ENCODE measurements at regions not wholly inside any gene's neighbourhood (a gene's known extent, or its start where the extent isn't known, plus 50 kb on each side); places are given as distances from the start of the nearest gene placed in this dataset.

DNA sequence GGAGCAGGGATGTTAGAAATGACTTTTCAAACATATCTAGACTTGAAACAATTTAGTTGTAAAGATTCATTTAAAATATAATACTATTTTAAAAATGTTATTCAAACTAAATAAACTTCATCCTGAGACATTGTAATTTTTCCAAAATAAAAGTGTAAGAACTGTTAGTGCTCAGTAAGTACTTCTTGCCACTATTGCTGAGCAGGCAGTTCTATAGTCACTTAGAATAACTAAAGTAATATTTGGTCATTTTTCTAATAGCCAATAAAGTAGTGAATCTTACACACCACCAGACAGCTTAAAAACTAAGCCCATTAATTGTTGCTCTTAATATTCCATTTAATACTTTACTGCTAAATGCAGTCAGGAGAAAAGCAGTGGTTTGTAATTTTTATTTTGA lies 1120.0 kb upstream of the CDH10 start:
- H3K27me3 ChIP-seq (replicated peaks; ENCODE audit: insufficient read depth): no peaks in the 10 kb centered on the region
- H3K4me3 ChIP-seq: no peak overlapping the region
- ATAC-seq (ENCODE audit: insufficient number of reproducible peaks, low FRiP score, low read depth) (no peak), DNase-seq (ENCODE audit: low spot score) (no peak)
- H3K4me1 ChIP-seq (ENCODE audit: control insufficient read depth in 1 of 2, low read depth in 2 of 2): no peaks in the 10 kb centered on the region
- TF ChIP-seq CTCF (IDR thresholded peaks at IDR 0.05): no peak
- no peaks in the 10 kb centered on the region for H3K9me3 ChIP-seq
- H3K27ac ChIP-seq: no peak overlapping the region
- H3K36me3 ChIP-seq: no peaks in the 10 kb centered on the region

GRCh38 chr5:25763781-25764180 lies 1119.0 kb upstream of the CDH10 start:
- DNase-seq (ENCODE audit: low spot score) (no peak), ATAC-seq (ENCODE audit: insufficient number of reproducible peaks, low FRiP score, low read depth) (no peak)
- H3K4me1 ChIP-seq (ENCODE audit: control insufficient read depth in 1 of 2, low read depth in 2 of 2): peaks cover 0 to 3% of the 10 kb centered on the region in 2 donors
- no peak for TF ChIP-seq CTCF (IDR thresholded peaks at IDR 0.05)
- no peaks in the 10 kb centered on the region for H3K27me3 ChIP-seq (replicated peaks; ENCODE audit: insufficient read depth)
- H3K9me3 ChIP-seq: no peaks in the 10 kb centered on the region
- H3K36me3 ChIP-seq: no peaks in the 10 kb centered on the region
- no peak overlapping the region for H3K4me3 ChIP-seq
- H3K27ac ChIP-seq: no peak overlapping the region

DNA sequence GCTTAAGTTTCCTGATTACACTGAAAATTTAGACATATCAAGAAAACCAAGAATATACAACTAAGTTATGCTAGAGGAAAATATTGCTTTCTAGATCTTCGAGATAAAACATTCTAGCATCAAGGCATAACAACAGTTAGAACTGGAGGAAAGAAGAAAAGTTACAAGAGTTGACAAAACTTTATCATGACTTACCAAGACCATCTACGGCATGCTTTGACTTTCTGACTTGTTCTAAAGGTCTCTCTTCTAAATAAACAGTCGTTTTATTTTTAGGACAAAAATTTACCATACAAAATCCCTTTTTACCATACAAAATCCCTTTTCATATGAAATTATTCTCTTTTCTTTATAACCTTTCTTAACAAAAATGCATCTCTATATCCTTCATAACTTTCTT lies 1110.1 kb upstream of the CDH10 start:
- ATAC-seq (ENCODE audit: insufficient number of reproducible peaks, low FRiP score, low read depth) (no peak), DNase-seq (ENCODE audit: low spot score) (no peak)
- peaks cover 5% of the 10 kb centered on the region for H3K9me3 ChIP-seq
- no peaks in the 10 kb centered on the region for H3K27me3 ChIP-seq (replicated peaks; ENCODE audit: insufficient read depth)
- H3K4me1 ChIP-seq (ENCODE audit: control insufficient read depth in 1 of 2, low read depth in 2 of 2): peaks cover 0 to 7% of the 10 kb centered on the region in 2 donors
- H3K36me3 ChIP-seq: no peaks in the 10 kb centered on the region
- no peak overlapping the region for H3K4me3 ChIP-seq
- no peak overlapping the region for H3K27ac ChIP-seq
- TF ChIP-seq CTCF (IDR thresholded peaks at IDR 0.05): no peak

- Histone ChIP-seq H3K27me3 (replicated peaks; ENCODE audit: insufficient read depth) (no peaks in the 10 kb centered on the region), H3K9me3 (no peaks in the 10 kb centered on the region), H3K4me3 (no peak overlapping the region), H3K27ac (no peak overlapping the region), H3K4me1 (ENCODE audit: control insufficient read depth in 1 of 2, low read depth in 2 of 2) (no peaks in the 10 kb centered on the region), H3K36me3 (no peaks in the 10 kb centered on the region)
- ATAC-seq (ENCODE audit: insufficient number of reproducible peaks, low FRiP score, low read depth): no peak
- TF ChIP-seq CTCF (IDR thresholded peaks at IDR 0.05): no peak
- DNase-seq (ENCODE audit: low spot score): no peak
Measured at GRCh38 chr5:25744908-25745307, 1100.1 kb upstream of the CDH10 start.

DNA sequence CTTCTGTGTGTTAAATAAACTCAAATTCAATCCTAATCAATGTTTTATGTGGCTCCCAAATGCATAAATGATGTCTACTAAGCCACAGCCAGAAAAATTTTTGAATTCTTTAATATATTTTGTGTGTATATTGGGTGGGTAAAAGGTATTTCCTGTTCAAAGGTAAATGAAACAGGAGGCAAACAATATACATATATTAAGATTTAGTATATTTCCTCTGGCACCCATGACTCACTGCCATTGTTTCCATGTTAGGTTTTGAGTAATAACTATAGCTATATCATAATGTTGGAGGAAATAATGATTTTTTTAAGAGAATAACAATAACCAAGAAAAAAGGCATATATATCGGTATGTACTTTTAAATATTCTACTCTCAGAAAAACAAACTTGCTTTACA lies 1071.9 kb upstream of the CDH10 start:
- TF ChIP-seq CTCF (IDR thresholded peaks at IDR 0.05): no peak

More for the DNA sequence above, 1071.9 kb upstream of the CDH10 start:
- H3K27ac ChIP-seq: no peak overlapping the region
- H3K36me3 ChIP-seq: no peaks in the 10 kb centered on the region
- no peak for DNase-seq (ENCODE audit: low spot score)
- H3K9me3 ChIP-seq: no peaks in the 10 kb centered on the region
- H3K4me1 ChIP-seq (ENCODE audit: control insufficient read depth in 1 of 2, low read depth in 2 of 2): no peaks in the 10 kb centered on the region
- no peak for ATAC-seq (ENCODE audit: insufficient number of reproducible peaks, low FRiP score, low read depth)
- H3K27me3 ChIP-seq (replicated peaks; ENCODE audit: insufficient read depth): no peaks in the 10 kb centered on the region
- no peak overlapping the region for H3K4me3 ChIP-seq
